H1 (cell line): ENCODE measurements at regions not wholly inside any gene's neighbourhood (a gene's known extent, or its start where the extent isn't known, plus 50 kb on each side); places are given as distances from the start of the nearest gene placed in this dataset.

ENCODE experiments used
- CHD2 ChIP-seq: IDR thresholded peaks from 2 replicates; pipeline ENCODE4 v1.6.1; 2012; ENCODE audit warnings: low read length, improper control_type of control experiment
- CTBP2 ChIP-seq: IDR thresholded peaks from 2 replicates; pipeline ENCODE4 v1.7.0; 2011; ENCODE audit warnings: borderline replicate concordance, mild to moderate bottlenecking, moderate library complexity, mixed read lengths, low read length; ENCODE audit not compliant: insufficient read depth, insufficient read length
- GABPA ChIP-seq: IDR thresholded peaks from 2 replicates; pipeline ENCODE4 v1.6.1; 2011; ENCODE audit warnings: mild to moderate bottlenecking, low read length, moderate library complexity, borderline replicate concordance; ENCODE audit not compliant: insufficient read depth
- JUND ChIP-seq: IDR thresholded peaks from 2 replicates; pipeline ENCODE4 v1.6.1; 2011; ENCODE audit warnings: mild to moderate bottlenecking, improper control_type of control experiment, low read length
- KDM5A ChIP-seq: fragments of 200-600 bp; IDR thresholded peaks from 2 replicates; pipeline ENCODE4 v1.7.1; 2012; ENCODE audit warnings: mild to moderate bottlenecking, low read length, inconsistent platforms, mixed read lengths
- SAP30 ChIP-seq: fragments of 300-600 bp; sonication (generic); IDR thresholded peaks from 2 replicates; pipeline ENCODE4 v1.7.1; 2012; ENCODE audit warnings: low read length, moderate library complexity, mild to moderate bottlenecking, inconsistent platforms; ENCODE audit not compliant: insufficient read depth, insufficient replicate concordance
- YY1 ChIP-seq: IDR thresholded peaks from 2 replicates; pipeline ENCODE4 v1.6.1; 2011; ENCODE audit warnings: low read depth, mild to moderate bottlenecking, low read length

GRCh38 chr18:75158465-75159237, 50.3 kb downstream of the PTGR3 start (continued):
- TF ChIP-seq GABPA: no peak
- TF ChIP-seq KDM5A: no peak
- TF ChIP-seq SAP30: no peak
- TF ChIP-seq CTBP2: no peak
- TF ChIP-seq YY1: no peak
- TF ChIP-seq JUND: no peak
- no peak for TF ChIP-seq CHD2
